ENCODE measurements at regions not wholly inside any gene's neighbourhood (a gene's known extent, or its start where the extent isn't known, plus 50 kb on each side); places are given as distances from the start of the nearest gene placed in this dataset.

DNA sequence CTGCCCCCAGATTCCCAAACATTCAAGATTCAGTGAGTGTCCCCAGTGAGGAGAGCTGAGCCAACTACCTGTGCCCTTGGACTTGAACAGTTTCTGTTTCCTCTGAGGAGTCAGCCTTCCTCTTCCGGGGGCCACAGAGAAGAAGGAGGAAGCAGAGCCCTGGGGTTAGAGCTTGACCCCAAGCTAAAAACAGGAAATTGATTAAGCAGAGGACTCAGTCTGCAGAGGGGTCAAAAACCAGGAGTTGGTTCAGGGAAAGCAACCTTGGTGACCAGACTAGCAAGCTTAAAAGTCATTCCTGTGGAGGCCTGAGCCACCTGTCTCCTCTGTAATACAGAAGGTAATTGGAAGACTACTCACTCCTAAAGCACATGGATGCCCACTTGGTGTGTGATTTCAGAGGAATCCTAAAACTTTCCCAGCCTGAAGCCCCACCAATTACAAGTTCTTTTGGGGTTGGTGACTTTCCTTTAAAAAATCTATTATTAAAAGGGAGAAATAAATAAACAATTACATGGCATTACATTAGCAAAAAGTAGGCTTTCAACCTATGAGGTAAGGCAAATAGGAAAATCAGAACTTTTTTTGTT lies 64.2 kb upstream of the SELENOP start:
- Histone ChIP-seq H2BK20ac (ENCODE audit: low read length) (no peak overlapping the region), H3K79me2 (ENCODE audit: control insufficient read depth in 1 of 2, insufficient read depth in 2 of 2, low read length in 2 of 2) (no peaks in the 10 kb centered on the region), H4K20me1 (replicated peaks in 1 of 2; ENCODE audit: control insufficient read depth in 1 of 2, insufficient read depth in 2 of 2, low read length in 2 of 2) (no peaks in the 10 kb centered on the region), H4K91ac (replicated peaks; ENCODE audit: insufficient read length, low read length) (no peak overlapping the region), H3K4me3 (ENCODE audit: extremely low read depth in 1 of 4, insufficient read depth in 2 of 4, low read depth in 3 of 4, low read length in 4 of 4) (no peak overlapping the region), H3K18ac (ENCODE audit: extremely low read depth, low read length) (no peak overlapping the region), H3K4me1 (replicated peaks in 1 of 4; ENCODE audit: control insufficient read depth in 3 of 4, insufficient read depth in 4 of 4, low read length in 3 of 4) (no peaks in the 10 kb centered on the region; a peak in 1 of 7 replicates), H3K23me2 (ENCODE audit: low read depth, low read length) (no peaks in the 10 kb centered on the region; the same call in 1 of the 2 replicates), H3K56ac (replicated peaks; ENCODE audit: insufficient read length, low read depth, low read length) (no peak overlapping the region), H3K27me3 (replicated peaks in 1 of 4; ENCODE audit: control insufficient read depth in 3 of 4, extremely low read depth in 1 of 4, insufficient read depth in 3 of 4, low read length in 3 of 4) (no peaks in the 10 kb centered on the region), H4K5ac (ENCODE audit: insufficient read length, low read depth, low read length) (no peak overlapping the region), H3K27ac (ENCODE audit: low read depth, low read length) (no peak overlapping the region), H2AK5ac (ENCODE audit: low read depth, low read length) (no peak overlapping the region), H2BK12ac (ENCODE audit: low read depth, low read length) (no peak overlapping the region), H3K14ac (ENCODE audit: insufficient read length) (no peak overlapping the region), H3K4ac (replicated peaks; ENCODE audit: insufficient read length, low read depth, low read length) (no peak overlapping the region), H4K8ac (ENCODE audit: extremely low read depth, insufficient read depth, low read length) (no peak overlapping the region), H3K9ac (replicated peaks in 1 of 4; ENCODE audit: extremely low read depth in 1 of 4, low read depth in 3 of 4, low read length in 3 of 4) (no peak overlapping the region), H2BK5ac (ENCODE audit: low read depth, low read length) (no peak overlapping the region), H2AFZ (ENCODE audit: low read length) (0 out of 2 replicates have a peak overlapping the region, but pooled peaks have one; percentile 37), H2BK15ac (ENCODE audit: low read length) (no peak overlapping the region), H2BK120ac (replicated peaks; ENCODE audit: low read depth, low read length) (no peak overlapping the region), H3K9me3 (ENCODE audit: insufficient read depth in 2 of 2, low read depth in 1 of 2, low read length in 1 of 2) (no peaks in the 10 kb centered on the region), H3K36me3 (ENCODE audit: control insufficient read depth in 2 of 4, insufficient read depth in 4 of 4, low read length in 3 of 4) (no peaks in the 10 kb centered on the region), H3K4me2 (ENCODE audit: insufficient read depth in 1 of 2, low read depth in 2 of 2, low read length in 2 of 2) (no peak overlapping the region), H3K79me1 (ENCODE audit: low read depth, low read length) (no peaks in the 10 kb centered on the region), H3K23ac (ENCODE audit: insufficient read length) (no peak overlapping the region)
- ChIA-PET POLR2A (ENCODE audit: partially characterized antibody) (no interaction called here), CTCF (ENCODE audit: partially characterized antibody) (interaction anchor here (0.6 to 6.6 kb wide), 2 partner anchors 13 to 24 kb away, joined by 3 to 31 read pairs; no protein-coding TSS in a partner anchor)
- FAIRE-seq (no peak), DNase-seq (ENCODE audit: low read depth in 1 of 2, low spot score in 2 of 2) (no peak)
- 57% methylated on average over 1 of the region's 1 CpG; no CpG with 5 or more reads in 1 of the 2 experiments for WGBS, 2 experiments (ENCODE audit: extremely low coverage in 1 of 2, insufficient coverage in 1 of 2, insufficient read length in 1 of 2, insufficient replicate concordance in 2 of 2, low coverage in 1 of 2, low lambda C conversion rate in 2 of 2, missing lambda C conversion rate in 1 of 2)
- TF ChIP-seq YY1 (IDR thresholded peaks at IDR 0.05; ENCODE audit: low read depth, low read length) (no peak), CBX8 (IDR thresholded peaks at IDR 0.05; ENCODE audit: borderline replicate concordance, low read depth, low read length) (no peak), NANOG (IDR thresholded peaks at IDR 0.05; ENCODE audit: insufficient read depth, low read depth, low read length, poor library complexity, severe bottlenecking) (no peak), NRF1 (IDR thresholded peaks at IDR 0.05; ENCODE audit: low read depth, low read length) (no peak), RAD21 (IDR thresholded peaks at IDR 0.05 in 1 of 2, conservative IDR thresholded peaks at IDR 0.05 in 1 of 2; ENCODE audit: low read depth in 2 of 2, low read length in 2 of 2) (no peak), RFX5 (IDR thresholded peaks at IDR 0.05; ENCODE audit: borderline replicate concordance, low read depth, low read length) (no peak), JUND (IDR thresholded peaks at IDR 0.05; ENCODE audit: low read length) (no peak), BRCA1 (IDR thresholded peaks at IDR 0.05; ENCODE audit: low read depth, low read length) (no peak), KDM1A (IDR thresholded peaks at IDR 0.05; ENCODE audit: borderline replicate concordance, low read length) (no peak), HDAC2 (IDR thresholded peaks at IDR 0.05; ENCODE audit: borderline replicate concordance in 1 of 2, low read depth in 2 of 2, low read length in 2 of 2) (no peak), POLR2A (IDR thresholded peaks at IDR 0.05; ENCODE audit: control extremely low read depth in 1 of 2, low read depth in 2 of 2, low read length in 2 of 2) (no peak), SRF (IDR thresholded peaks at IDR 0.05; ENCODE audit: low read depth, low read length) (no peak), TAF1 (IDR thresholded peaks at IDR 0.05; ENCODE audit: low read depth, low read length) (no peak), POLR2AphosphoS5 (IDR thresholded peaks at IDR 0.05; ENCODE audit: low read depth, low read length) (no peak), RXRA (IDR thresholded peaks at IDR 0.05; ENCODE audit: insufficient read depth, low read depth, low read length) (no peak)
